HG03521 (cell line): ENCODE measurements at regions not wholly inside any gene's neighbourhood (a gene's known extent, or its start where the extent isn't known, plus 50 kb on each side); places are given as distances from the start of the nearest gene placed in this dataset.
"Not testable (repeated sequence)": the region's sequence is repeated elsewhere in the genome, so short reads cannot be mapped to it uniquely, and the experiment has no call there.

ENCODE experiments used
- ATAC-seq: cut with Tn5 transposase; IDR thresholded peaks from one replicate; pipeline ENCODE4 v1.9.1; 2021; ENCODE audit warnings: mild to moderate bottlenecking, moderate library complexity; ENCODE audit not compliant: unreplicated experiment

DNA sequence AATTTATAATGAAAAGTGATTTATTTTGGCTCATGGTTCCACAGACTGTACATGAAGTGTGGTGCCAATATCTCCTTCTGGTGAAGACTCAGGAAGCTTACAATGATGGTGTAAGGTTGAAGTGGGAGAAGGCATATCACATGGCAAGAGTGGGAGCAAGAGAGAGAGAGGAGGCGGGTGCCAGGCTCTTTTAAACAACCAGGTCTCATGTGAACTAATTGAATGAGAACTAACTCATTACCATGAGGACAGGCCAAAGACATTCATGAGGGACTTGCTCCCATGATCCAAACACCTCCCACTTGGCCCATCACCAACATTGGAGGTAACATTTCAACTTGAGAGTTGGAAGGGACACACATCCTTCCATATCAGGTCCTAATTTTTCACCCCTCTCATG lies 155.2 kb downstream of the SLC38A4 start:
- no peak for ATAC-seq

DNA sequence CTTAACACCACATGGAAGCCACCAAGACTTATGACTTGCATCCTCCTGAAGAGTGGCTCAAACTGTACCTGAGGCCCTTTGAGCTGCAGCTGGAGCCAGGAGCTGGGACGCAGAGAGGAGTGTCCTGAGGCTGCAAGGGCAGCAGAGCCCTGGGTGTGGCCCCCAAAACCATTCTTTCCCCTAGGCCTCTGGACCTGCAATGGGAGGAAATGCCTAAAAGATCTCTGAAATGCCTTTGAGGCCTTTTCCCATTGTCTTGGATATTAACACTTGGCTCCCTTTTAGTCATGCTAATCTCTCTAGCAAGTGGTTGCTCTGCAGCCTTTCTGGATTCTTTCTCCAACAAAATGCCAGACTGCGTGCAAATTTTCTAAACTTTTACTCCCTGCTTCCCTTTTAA lies 156.1 kb downstream of the SLC38A4 start:
- no peak for ATAC-seq

DNA sequence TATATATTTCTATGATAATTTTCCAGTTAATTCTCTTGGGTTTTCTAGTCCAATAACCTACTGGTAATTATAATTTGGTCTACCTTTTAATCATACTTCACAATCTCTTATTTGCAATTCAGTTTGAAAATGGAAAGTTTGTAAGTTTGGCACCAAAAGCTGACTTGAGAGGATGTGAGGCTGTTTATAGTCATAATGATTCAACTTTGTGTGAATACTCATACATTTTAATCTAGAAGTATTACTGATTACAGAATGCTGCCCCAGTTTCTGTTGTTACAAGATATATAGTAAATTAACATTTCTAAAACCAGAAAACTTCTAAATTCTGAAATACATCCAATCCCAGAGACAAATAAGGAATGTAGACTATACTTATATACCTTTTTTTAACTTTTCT lies 158.2 kb downstream of the SLC38A4 start:
- no peak for ATAC-seq

DNA sequence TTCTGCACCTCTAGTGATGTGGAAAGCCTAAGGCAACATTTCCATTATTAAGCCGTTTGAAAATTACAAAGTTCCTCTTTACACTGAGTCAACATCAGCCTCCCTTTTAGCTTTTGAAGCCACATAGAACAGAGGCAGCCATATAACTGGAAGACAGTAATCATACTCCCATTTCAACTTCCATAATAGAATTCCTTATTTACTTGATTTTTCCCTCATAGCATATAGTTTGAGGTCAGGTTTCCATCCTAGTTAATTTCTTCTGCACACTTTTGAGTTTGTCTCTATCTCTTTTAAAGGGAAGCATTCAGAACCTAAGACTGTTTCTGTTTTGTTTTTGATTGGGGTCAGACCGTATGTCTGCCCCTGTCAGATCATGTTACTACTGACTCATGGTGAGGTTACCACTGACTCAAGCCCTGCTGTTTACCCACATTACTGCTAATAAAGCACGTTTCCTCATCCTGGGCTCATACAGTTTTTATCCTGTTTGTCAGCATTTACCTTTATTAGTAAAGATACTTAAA lies 161.0 kb downstream of the SLC38A4 start:
- ATAC-seq, result peak; percentile 57

DNA sequence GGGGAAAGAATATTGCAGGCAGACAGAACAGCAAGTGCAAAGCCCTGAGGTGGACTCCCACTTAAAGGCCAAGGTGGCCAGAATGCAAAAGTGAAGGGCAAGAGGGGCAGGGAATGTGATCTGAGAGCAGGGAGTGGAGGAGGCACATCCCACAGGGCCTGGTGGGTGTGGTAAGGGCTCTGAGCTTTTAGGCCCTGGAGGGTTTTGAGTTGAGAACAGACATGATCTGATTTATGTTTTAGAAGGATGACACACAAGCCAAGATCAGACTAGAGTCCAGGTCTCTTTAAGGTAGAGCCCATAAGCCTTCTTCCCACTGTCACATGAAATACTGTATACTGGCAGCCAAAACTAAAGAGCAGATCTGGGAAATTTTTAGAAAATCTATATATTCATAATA lies 162.5 kb downstream of the SLC38A4 start:
- ATAC-seq, result no peak

DNA sequence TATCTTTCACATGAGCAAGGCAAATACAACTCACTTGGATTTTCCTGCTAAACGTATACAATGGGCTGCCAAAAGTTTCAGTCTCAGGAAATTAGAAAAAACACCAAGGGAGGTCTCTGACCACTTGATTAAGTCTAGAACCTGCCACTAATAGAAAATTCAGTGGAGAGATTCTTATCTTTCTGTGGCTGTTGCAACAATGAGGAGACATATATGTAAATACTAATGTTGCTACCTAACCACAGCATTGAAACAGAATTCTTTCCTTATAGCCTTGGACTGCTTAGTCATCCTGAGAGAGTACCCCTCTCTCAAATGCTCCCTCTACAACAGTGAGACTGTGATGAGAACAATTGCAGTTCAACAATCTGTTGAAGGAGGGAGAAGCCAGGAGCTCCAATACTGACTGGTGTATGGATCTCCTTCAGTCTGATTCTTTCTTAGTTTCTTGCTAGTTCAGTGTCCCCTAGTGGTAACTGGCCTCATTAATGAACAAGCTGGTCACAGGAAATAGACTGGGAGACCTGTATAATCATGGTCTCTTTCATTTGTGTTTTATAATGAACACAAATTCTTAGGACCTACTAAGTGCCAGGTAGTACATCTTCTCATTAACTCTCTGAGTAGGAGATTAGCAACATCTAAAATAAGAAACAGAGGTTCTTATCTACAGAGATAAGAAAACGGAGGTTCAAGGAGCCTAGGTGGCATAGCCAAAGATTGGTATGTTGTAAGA lies 164.5 kb downstream of the SLC38A4 start:
- peak; percentile 69 for ATAC-seq

DNA sequence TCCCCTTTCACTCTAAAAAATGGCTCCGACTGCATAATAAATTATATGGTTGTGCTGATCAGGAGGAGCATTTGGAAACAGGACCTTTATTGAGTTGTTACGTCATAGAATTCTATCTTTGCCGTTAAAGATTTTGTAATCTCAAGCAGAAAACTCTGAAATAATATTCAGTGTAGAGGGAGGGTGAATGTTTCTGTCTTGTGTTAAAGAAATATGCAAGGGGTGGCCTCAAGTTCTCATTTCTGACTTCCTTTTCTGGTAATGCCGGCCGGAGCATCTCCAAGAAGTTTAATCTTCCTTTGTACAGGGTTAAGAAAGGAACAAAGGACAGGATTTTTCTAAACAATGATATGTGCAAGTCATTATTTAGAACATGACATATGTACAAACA lies 165.1 kb downstream of the SLC38A4 start:
- no peak for ATAC-seq

DNA sequence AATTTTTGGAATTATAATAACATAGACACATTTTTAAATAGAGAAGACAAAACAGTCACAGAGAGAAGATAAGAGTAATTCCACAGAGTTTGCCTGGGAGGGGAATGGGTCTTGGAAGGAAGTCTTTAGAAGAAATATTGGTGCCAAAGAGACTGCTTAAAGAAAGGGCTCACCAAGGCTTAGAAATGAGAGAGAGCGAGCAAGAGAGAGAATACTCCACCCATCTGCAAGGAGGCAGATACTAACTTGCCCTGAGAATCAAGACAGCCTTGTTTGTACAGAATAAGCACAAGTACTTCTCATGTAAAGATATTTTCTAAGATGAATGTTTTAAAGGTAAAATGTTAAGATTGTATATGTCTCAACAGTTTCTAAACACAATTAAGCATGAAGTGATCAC lies 165.5 kb downstream of the SLC38A4 start:
- ATAC-seq, result no peak

DNA sequence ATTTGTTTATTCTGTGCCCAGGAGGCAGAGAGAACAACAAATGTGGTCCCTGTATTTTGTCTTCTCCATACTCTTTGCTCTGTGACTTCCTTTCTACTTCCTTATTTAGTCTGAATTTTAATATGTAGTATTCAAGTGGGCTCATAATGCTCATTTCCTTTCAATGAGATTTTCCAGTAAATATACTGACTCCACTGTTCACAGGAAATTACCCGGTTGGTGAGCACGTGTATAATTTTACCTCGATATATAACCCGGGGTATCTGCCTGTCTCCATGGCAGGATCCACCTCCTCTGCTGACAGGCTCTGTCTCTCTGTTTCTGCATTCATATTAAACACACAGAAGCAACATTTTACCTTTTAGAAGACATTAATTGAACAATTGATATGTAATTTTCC lies 166.0 kb downstream of the SLC38A4 start:
- no peak for ATAC-seq

DNA sequence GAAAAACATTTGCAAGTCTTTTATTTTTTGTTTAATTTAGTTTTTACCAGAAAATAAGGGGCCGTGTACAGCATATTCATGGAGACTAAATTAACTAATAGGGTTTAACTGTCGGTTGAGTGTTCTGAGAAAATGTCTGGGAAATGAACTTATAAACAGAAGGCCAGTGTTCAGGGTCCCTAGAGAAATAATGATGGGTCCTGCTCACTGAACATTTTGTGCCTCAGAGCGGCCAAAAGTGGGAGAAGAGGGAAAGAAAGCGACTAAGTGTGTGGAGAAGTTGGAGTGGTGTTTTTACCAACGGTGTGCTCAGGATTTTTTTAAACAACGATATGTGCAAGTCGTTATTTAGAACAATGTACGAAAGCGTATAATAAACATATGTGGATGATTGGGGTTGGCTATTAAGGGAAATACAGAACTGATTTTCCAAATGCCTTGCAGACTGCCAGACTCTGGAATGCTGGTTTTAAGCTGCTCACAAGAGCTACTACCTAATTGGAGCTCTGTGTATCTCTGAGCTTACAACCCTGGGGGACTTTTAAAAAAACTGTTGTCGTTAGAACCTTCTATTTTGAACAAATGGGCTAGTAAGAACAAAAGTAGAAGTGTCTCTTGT lies 166.7 kb downstream of the SLC38A4 start:
- no peak for ATAC-seq

DNA sequence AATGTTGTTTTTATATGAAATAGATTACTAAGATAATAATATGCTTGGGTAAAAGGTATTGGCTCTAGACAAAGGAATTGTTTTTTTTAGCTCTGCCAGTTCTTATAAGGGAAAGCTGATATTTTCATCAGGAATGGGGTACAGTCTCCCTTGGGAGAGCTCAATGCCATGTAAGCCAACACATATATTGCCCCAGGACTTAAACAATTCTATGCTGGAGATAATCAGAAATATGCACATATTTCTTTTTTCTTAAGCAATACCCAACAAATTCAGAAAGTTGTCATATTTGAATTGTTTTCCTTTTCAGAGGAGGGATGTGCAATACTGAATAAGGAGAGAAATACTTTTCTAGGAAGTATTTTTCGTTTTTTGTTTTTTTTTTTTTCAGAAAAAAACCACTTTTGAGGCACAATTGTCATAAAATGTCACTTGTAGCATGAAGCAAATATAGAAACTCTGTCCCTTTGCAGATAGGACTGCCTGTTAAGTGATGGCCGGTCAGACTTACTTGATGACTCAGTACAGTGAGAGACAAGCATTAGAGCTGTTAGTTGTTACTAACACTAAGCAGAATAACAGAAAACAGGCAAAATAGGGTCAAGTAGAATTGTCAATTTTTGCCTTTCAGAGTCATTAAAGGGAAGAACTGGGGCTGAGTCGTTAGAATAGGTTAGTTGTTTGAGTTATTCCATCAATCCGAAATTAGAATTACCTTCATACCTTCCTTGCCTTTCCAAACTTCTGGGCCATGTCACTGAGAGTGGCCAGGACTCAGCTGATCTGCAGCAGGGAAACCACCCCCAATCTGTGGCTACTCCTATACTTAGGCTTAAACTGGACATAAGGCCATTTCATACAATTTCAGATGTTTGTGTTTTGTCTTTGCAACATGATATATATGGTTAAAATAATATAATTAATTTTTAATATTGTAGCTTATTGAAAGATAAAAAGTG lies 168.1 kb downstream of the SLC38A4 start:
- ATAC-seq, result no peak

DNA sequence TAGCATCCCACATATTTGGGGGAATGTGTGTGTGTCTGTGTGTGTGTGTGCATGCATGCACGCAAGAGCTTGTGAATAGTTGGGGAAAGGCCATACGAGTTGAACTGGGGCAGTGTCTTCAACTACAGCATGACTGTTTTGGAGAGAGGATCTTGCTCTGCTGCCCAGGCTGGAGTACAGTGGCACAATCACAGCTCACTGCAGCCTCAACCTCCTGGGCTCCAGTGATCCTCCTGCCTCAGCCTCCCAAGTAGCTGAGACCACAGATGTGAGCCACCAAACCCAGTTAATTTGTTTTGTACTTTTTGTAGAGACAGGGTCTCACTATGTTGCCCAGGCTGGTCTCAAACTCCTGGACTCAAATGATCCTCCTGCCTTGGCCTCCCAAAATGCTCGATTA lies 169.8 kb downstream of the SLC38A4 start:
- not testable (repeated sequence) for ATAC-seq

DNA sequence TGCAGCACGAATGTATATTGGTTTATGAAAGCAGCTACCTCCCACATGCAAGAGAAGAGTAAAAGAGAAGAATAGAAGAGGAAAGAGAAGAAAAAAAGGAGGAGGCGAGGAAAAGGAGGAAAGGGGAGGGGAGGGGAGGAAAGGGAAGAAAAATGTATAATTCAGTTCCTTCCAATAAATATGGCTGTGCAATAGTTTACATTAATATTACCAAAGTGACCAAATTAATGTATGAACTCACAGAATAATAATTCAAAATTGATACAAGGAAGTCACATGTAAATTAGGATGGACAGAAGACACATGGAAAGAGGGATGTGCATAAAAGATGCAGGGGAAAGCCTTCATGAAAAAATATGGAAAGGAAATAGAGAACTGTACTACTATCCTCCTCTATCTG lies 172.5 kb downstream of the SLC38A4 start:
- ATAC-seq, result no peak

DNA sequence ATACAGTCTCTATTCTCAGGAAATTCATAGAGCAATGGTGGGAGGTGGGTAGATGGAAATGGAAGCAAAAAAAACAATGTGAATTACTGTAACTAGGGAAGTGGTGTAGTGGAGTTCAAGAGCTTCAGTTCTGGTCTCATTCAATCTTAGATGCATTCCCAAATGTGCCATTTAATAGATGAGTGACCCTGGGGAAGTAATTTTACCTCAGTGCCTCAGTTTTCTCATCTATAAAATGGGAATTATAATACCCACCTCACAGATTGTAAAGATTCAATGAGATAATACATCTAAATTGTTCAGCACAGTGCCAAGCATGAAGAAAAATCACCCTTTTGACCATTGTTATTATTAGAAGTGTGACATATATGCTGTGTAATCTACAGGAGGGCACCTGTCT lies 173.1 kb downstream of the SLC38A4 start:
- ATAC-seq, result no peak

DNA sequence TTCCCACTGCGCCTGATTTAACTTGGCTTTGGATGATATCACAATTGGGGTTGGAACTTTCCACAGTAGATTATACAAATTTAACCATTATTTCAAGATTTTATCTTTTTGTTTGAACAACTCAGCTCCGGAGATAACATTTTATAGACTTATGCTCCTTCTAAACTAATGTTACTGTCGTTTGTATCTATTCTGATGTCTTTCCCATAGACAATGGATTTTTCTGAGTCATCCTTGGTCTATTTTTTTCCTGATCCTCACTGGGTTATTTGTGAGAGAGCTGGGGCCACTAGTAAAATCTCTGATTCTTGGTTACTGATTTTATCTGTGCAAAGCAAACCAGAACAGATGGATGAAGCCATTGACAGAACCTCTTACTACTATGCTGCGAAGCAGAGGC lies 175.1 kb downstream of the SLC38A4 start:
- no peak for ATAC-seq

DNA sequence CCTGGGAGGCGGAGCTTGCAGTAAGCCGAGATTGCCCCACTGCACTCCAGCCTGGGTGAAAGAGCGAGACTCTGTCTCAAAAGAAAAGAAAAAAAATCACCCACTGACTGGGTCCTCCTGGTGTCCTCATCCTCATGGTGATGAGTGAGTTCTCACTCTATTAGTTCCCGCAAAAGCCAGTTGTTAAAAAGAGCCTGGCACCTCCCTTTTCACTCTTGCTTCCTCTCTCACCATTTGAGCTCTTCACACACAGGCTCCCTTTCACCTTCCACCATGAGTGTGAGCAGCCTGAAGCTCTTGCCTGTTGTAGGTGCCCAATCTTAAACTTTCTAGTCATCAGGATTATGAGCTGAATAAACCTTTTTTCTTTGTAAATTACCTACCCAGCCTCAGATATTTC lies 176.4 kb downstream of the SLC38A4 start:
- ATAC-seq, result no peak

DNA sequence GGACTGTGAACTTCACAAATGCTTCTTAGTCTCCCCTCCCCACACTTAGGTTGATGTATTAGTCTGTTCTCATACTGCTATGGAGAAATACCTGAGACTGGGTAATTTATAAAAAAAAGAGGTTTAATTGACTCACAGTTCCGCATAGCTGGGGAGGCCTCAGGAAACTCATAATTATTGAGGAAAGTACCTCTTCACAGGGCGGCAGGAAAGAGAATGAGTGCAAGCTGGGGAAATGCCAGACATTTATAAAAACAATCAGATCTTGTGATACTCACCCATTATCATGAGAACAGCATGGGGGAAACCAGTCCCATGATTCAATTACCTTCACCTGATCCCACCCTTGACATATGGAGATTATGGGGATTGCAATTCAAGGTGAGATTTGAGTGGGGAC lies 178.8 kb downstream of the SLC38A4 start:
- ATAC-seq, result no peak

DNA sequence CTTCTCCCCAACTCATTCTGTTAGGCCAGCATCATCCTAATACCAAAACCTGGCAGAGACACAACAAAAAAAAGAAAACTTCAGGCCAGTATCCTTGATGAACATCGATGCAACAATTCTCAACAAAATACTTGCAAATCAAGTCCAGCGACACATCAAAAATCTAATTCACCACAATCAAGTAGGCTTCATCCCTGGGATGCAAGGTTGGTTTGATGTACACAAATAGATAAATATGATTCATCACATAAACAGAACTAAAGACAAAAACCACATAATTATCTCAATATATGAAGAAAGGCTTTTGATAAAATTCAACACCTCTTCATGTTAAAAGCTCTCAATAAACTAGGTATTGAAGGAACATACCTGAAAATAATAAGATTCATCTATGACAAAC lies 184.1 kb downstream of the SLC38A4 start:
- not testable (repeated sequence) for ATAC-seq

DNA sequence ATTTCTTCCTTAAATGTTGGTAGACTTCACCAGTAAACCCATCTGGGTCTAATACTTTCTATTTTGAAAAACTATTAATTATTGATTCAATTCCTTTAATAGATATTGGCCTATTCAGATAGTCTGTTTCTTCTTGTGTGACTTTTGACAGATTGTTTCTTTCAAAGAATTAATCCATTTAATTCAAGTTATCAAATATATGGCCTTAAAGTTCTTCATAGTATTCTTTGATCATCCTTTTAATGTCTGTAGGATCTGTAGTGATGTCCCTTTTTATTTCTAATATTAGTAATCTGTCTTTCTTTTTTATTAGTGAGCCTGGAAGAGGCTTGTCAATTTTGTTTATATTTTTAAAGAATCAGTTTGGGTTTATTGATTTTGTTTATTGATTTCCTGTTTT lies 190.0 kb downstream of the SLC38A4 start:
- ATAC-seq, result no peak

DNA sequence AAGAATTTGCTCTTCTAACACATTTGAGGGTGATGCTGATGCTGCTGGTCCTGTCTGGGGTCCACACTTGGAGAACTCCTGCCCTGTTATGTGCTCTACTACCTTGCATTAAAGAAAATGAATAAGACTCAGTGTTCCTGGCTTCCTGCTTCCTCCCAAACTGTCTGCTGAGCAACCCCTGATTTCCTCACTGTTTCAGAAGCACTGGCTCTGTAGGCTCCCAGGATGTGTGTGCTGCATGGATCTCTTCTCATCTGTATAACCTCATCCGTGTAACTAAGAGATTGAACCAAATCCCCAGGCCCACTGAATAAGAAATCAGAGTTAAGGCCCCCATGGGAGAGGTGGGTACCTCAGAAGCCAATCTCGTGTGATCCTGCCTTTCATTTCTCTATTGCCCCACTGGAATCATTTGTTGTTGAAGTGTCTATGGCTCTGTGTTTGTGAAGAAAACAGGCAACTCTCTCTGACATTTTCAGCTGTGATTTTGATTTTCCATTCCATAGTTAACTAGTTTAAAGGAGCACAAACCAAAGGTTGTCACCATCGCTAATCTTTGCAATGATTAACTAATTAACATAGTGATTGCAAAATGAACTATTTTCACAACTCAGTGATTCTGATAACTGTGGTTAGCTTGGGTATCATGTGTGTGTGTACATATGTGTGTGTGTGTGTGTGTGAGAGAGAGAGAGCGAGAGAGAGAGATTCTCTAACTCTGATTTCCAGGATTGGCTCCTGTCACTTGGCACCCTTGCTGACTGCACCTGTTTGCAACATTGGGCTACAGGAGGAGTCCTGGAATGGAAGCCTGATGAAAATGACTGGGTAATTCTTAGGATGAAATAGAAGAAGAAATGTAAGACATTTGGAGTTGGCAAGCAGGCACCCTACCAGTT lies 196.2 kb downstream of the SLC38A4 start:
- no peak for ATAC-seq
